ENCODE measurements at regions not wholly inside any gene's neighbourhood (a gene's known extent, or its start where the extent isn't known, plus 50 kb on each side); places are given as distances from the start of the nearest gene placed in this dataset.

GRCh38 chr1:99537886-99538617, 107.9 kb upstream of the PALMD start:
- TF ChIP-seq, protein P1, sequence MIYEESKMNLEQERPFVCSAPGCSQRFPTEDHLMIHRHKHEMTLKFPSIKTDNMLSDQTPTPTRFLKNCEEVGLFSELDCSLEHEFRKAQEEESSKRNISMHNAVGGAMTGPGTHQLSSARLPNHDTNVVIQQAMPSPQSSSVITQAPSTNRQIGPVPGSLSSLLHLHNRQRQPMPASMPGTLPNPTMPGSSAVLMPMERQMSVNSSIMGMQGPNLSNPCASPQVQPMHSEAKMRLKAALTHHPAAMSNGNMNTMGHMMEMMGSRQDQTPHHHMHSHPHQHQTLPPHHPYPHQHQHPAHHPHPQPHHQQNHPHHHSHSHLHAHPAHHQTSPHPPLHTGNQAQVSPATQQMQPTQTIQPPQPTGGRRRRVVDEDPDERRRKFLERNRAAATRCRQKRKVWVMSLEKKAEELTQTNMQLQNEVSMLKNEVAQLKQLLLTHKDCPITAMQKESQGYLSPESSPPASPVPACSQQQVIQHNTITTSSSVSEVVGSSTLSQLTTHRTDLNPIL (CRISPR knock-in tag; IDR thresholded peaks at IDR 0.05; ENCODE audit: low read depth) = no peak
- TF ChIP-seq TOX (CRISPR knock-in tag; IDR thresholded peaks at IDR 0.05; ENCODE audit: borderline replicate concordance) (no peak), ZNF70 (CRISPR knock-in tag; IDR thresholded peaks at IDR 0.05) (no peak), BACH2 (CRISPR knock-in tag; IDR thresholded peaks at IDR 0.05; ENCODE audit: borderline replicate concordance) (no peak), ZFP30 (CRISPR knock-in tag; IDR thresholded peaks at IDR 0.05) (no peak), SNAI2 (CRISPR knock-in tag; IDR thresholded peaks at IDR 0.05) (no peak), POU6F1 (CRISPR knock-in tag; IDR thresholded peaks at IDR 0.05; ENCODE audit: borderline replicate concordance, low read depth) (no peak), ZNF8 (CRISPR knock-in tag; IDR thresholded peaks at IDR 0.05) (no peak), ARNTL (CRISPR knock-in tag; IDR thresholded peaks at IDR 0.05; ENCODE audit: borderline replicate concordance, low read depth) (no peak), TCF4 (CRISPR knock-in tag; IDR thresholded peaks at IDR 0.05; ENCODE audit: borderline replicate concordance) (no peak), ZC3H10 (CRISPR knock-in tag; IDR thresholded peaks at IDR 0.05) (no peak), ISL1 (CRISPR knock-in tag; IDR thresholded peaks at IDR 0.05) (no peak), OSR1 (CRISPR knock-in tag; IDR thresholded peaks at IDR 0.05) (no peak)
- TF ChIP-seq, protein P2, sequence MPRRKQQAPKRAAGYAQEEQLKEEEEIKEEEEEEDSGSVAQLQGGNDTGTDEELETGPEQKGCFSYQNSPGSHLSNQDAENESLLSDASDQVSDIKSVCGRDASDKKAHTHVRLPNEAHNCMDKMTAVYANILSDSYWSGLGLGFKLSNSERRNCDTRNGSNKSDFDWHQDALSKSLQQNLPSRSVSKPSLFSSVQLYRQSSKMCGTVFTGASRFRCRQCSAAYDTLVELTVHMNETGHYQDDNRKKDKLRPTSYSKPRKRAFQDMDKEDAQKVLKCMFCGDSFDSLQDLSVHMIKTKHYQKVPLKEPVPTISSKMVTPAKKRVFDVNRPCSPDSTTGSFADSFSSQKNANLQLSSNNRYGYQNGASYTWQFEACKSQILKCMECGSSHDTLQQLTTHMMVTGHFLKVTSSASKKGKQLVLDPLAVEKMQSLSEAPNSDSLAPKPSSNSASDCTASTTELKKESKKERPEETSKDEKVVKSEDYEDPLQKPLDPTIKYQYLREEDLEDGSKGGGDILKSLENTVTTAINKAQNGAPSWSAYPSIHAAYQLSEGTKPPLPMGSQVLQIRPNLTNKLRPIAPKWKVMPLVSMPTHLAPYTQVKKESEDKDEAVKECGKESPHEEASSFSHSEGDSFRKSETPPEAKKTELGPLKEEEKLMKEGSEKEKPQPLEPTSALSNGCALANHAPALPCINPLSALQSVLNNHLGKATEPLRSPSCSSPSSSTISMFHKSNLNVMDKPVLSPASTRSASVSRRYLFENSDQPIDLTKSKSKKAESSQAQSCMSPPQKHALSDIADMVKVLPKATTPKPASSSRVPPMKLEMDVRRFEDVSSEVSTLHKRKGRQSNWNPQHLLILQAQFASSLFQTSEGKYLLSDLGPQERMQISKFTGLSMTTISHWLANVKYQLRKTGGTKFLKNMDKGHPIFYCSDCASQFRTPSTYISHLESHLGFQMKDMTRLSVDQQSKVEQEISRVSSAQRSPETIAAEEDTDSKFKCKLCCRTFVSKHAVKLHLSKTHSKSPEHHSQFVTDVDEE (CRISPR knock-in tag; IDR thresholded peaks at IDR 0.05) = no peak
- no peak for ATAC-seq

DNA sequence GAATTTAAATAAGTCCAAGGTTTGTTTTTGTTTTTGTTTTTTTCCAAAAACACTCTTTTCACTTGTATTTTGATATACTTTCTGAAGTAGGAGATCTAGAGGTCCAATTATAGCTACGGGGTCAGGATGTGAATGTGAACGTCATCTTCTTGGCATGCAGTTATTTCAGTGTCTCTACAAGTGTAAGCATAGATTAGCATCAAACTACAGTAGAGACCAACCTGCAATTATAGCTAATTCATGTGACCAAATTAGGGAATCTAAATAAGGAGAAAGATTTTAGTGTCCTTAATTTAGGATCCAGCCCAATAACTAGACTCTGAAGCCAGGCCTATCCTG, 107.3 kb upstream of the PALMD start:
- TF ChIP-seq OSR1 (CRISPR knock-in tag; IDR thresholded peaks at IDR 0.05) (no peak), POU6F1 (CRISPR knock-in tag; IDR thresholded peaks at IDR 0.05; ENCODE audit: borderline replicate concordance, low read depth) (no peak), ESRRG (CRISPR knock-in tag; IDR thresholded peaks at IDR 0.05) (no peak), ZC3H10 (CRISPR knock-in tag; IDR thresholded peaks at IDR 0.05) (no peak), ZFP30 (CRISPR knock-in tag; IDR thresholded peaks at IDR 0.05) (no peak), CSDC2 (CRISPR knock-in tag; IDR thresholded peaks at IDR 0.05) (no peak)
- no peak for ATAC-seq

- no peak for TF ChIP-seq ZNF565 (CRISPR knock-in tag; conservative IDR thresholded peaks at IDR 0.05; ENCODE audit: low read depth)
- no peak for TF ChIP-seq SNAI2 (CRISPR knock-in tag; IDR thresholded peaks at IDR 0.05)
- no peak for TF ChIP-seq GLIS3 (CRISPR knock-in tag; IDR thresholded peaks at IDR 0.05)
- TF ChIP-seq OSR1 (CRISPR knock-in tag; IDR thresholded peaks at IDR 0.05) = no peak
- TF ChIP-seq POU6F1 (CRISPR knock-in tag; IDR thresholded peaks at IDR 0.05; ENCODE audit: borderline replicate concordance, low read depth) = no peak
- no peak for TF ChIP-seq ZFP3 (CRISPR knock-in tag; IDR thresholded peaks at IDR 0.05)
- no peak for ATAC-seq
These were observed 106.8 kb upstream of the PALMD start for GRCh38 chr1:99539131-99539530.

- ATAC-seq = no peak
- TF ChIP-seq GLIS3 (CRISPR knock-in tag; IDR thresholded peaks at IDR 0.05) (no peak), TOX (CRISPR knock-in tag; IDR thresholded peaks at IDR 0.05; ENCODE audit: borderline replicate concordance) (no peak), ZNF565 (CRISPR knock-in tag; conservative IDR thresholded peaks at IDR 0.05; ENCODE audit: low read depth) (no peak), ZC3H10 (CRISPR knock-in tag; IDR thresholded peaks at IDR 0.05) (no peak), BACH2 (CRISPR knock-in tag; IDR thresholded peaks at IDR 0.05; ENCODE audit: borderline replicate concordance) (no peak), CSRNP3 (CRISPR knock-in tag; IDR thresholded peaks at IDR 0.05) (no peak), TCF4 (CRISPR knock-in tag; IDR thresholded peaks at IDR 0.05; ENCODE audit: borderline replicate concordance) (no peak), POU6F1 (CRISPR knock-in tag; IDR thresholded peaks at IDR 0.05; ENCODE audit: borderline replicate concordance, low read depth) (no peak), ZFP30 (CRISPR knock-in tag; IDR thresholded peaks at IDR 0.05) (no peak), ARNTL (CRISPR knock-in tag; IDR thresholded peaks at IDR 0.05; ENCODE audit: borderline replicate concordance, low read depth) (no peak), RARB (CRISPR knock-in tag; IDR thresholded peaks at IDR 0.05) (no peak)
These were observed 105.2 kb upstream of the PALMD start for GRCh38 chr1:99540744-99541143.

Measured in SK-N-SH treated with all-trans-retinoic acid at 6 μM for 48 hours (cell line).